GM11168 (cell line): ENCODE measurements at regions not wholly inside any gene's neighbourhood (a gene's known extent, or its start where the extent isn't known, plus 50 kb on each side); places are given as distances from the start of the nearest gene placed in this dataset.
"Not testable (repeated sequence)": the region's sequence is repeated elsewhere in the genome, so short reads cannot be mapped to it uniquely, and the experiment has no call there.

Source experiments
- in situ Hi-C: fragments of 300-500 bp; cut with MboI; formaldehyde crosslinking; loops from one replicate; pipeline ENCODE4 v1.12.0; 2022; ENCODE audit warnings: low sequenced_read_pairs; ENCODE audit not compliant: unreplicated experiment

GRCh38 chr12:5096241-5096924 is 52.7 kb downstream of the KCNA5 start:
- in situ Hi-C loops: no loop called here

DNA sequence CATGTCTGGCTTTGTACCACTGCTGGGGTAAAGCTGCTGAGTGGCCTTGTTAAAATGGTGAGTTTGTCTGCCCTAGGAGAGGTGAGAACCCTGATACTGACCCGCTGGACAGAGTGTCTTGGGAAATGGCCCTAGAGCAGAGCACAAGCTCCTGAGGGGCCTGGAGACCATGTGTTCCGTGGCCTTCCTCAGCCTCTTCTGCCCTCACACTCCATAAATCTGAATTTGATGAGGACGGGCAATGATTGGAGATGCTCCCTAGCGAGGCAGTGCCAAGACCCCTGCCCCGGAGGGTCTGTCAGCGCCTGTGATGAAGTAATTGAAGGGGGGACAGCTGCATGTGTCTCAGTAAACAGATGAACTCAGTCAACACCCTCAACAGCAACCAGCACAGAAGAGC is 54.1 kb downstream of the KCNA5 start:
- in situ Hi-C loops: no loop called here

- in situ Hi-C loops: no loop called here
Measured at GRCh38 chr12:5099136-5099535, 55.5 kb downstream of the KCNA5 start.

- in situ Hi-C loops: no loop called here
Measured at GRCh38 chr12:5099591-5099990, 55.9 kb downstream of the KCNA5 start.

GRCh38 chr12:5101686-5102085 is 58.0 kb downstream of the KCNA5 start:
- in situ Hi-C loops: no loop called here

GRCh38 chr12:5102261-5102789 is 58.6 kb downstream of the KCNA5 start:
- in situ Hi-C loops: no loop called here

DNA sequence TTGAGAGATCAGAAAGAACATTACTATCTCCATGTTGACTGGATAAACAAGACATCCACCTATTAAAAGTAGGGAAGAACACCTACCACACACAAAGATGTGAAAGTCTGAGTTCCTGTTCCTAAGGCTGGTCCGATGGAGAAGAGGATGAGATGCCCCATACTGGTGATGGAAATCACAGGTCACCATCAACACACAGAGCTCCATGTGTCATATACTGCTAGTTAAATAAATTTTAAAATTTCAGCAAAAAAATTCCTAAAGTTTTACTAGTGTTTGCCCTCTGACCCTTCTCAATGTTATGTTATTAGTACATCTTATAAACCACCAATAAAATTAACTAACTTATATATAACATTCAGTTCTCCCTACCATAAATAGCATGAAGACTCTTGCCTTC is 59.1 kb downstream of the KCNA5 start:
- in situ Hi-C loops: no loop called here

DNA sequence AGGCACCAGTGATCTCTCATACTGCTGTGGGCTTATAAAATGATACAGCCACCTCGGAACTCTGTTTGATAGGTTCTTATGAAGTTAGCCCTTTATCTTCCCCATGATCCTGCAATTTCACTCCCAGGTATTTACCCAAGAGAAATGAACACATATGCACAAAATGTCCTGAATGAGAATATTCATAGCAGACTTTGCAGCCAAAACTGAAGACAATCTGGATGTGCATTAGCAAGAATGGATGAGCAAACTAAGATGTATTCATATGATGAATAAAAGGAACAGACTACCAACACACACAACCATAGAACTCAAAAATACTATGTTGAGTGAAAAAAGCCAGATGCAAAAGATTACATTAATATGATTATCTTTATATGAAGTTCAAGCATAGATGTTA is 66.7 kb downstream of the KCNA5 start:
- in situ Hi-C loops: no loop called here

- in situ Hi-C loops: no loop called here
Measured at GRCh38 chr12:5114436-5114835, 70.8 kb downstream of the KCNA5 start.

GRCh38 chr12:5121784-5122183 is 78.1 kb downstream of the KCNA5 start:
- in situ Hi-C loops: not testable (repeated sequence)

DNA sequence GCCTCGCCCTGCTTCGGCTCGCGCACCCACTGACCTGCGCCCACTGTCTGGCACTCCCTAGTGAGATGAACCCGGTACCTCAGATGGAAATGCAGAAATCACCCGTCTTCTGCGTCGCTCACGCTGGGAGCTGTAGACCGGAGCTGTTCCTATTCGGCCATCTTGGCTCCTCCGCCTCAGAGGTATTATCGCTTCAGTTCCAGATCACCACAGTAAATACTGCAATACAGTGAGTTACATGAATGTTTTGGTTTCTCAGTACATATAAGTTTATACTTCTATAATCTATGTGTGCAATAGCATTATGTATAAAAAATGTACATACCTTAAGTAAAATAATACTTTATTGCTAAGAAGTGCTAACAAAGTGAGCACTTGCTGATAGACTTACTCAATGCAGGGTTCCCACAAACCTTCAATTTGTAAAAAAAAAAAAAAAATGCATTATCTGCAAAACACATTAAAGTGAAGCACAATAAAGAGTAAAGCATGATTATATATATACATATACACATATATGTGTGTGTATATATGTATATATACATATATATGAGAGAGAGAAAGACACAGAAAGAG is 78.7 kb downstream of the KCNA5 start:
- in situ Hi-C loops: not testable (repeated sequence)

- in situ Hi-C loops: no loop called here
Measured at GRCh38 chr12:5123921-5124320, 80.2 kb downstream of the KCNA5 start.

GRCh38 chr12:5124401-5124800 is 80.7 kb downstream of the KCNA5 start:
- in situ Hi-C loops: no loop called here

GRCh38 chr12:5134861-5135525 is 91.3 kb downstream of the KCNA5 start:
- in situ Hi-C loops: no loop called here

- in situ Hi-C loops: no loop called here
Measured at GRCh38 chr12:5138256-5138655, 94.6 kb downstream of the KCNA5 start.

DNA sequence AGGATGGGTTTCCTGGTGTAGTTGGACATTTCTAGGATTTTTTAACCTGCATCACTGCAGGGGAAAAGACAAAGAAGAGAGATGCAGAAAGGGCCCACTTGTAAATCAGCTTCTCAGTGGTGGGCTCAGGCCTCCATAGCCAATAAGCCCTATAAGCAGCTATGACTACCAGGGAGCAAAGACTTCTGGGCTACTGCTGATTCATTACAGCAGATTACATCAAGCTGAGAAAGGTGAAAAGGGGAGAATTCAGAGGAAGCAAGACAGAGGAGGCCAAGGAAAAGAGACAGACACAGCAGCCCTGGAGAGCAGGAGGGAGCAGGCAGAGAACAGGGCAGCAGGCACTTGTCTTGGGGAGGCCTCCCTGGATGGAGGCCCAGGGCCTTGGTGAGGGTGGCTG is 95.2 kb downstream of the KCNA5 start:
- in situ Hi-C loops: no loop called here

- in situ Hi-C loops: loop anchor here (5.0 kb wide), 1 partner anchor 1967 kb away; no protein-coding TSS in a partner anchor
Measured at GRCh38 chr12:5139751-5140150, 96.1 kb downstream of the KCNA5 start.

DNA sequence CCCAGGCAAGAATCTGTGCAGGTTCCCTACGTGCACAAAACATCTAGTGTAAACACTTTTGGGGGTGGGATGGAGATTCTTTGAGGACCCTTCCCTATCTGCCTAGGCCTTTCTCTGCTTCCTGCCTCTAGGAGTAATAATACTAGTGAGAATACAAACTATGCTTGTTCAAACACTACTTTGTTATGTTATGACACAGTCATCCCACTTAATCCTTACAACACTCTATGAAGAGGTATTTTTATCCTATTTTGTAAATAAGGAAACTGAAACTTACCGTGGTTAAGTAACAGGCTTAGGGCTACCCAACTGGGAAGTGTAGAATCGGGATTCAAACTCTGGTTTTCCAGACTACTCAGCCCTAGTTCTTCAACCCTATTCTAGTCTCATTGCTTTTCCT is 96.5 kb downstream of the KCNA5 start:
- in situ Hi-C loops: loop anchor here (5.0 kb wide), 1 partner anchor 1968 kb away; no protein-coding TSS in a partner anchor

DNA sequence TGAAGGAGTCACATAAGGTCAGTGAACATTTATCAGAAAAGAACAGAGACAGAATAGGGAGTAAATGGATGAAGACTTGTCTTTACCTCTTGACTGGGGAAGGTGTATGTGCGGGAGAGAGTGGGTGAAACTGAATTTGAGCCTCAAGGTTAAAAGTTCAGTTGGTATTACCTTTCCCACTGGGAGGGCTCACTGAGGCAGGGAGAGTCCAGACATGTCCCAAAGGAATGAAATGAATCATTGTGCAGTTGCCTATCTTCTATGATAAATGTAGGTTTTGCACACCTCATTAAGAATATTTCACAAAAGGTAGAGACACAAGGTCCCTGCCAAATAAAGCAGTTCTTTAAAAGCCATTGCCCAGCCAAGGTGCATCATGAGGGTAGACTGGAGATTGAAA is 105.2 kb downstream of the KCNA5 start:
- in situ Hi-C loops: no loop called here

GRCh38 chr12:5154091-5154490 is 110.4 kb downstream of the KCNA5 start:
- in situ Hi-C loops: no loop called here

DNA sequence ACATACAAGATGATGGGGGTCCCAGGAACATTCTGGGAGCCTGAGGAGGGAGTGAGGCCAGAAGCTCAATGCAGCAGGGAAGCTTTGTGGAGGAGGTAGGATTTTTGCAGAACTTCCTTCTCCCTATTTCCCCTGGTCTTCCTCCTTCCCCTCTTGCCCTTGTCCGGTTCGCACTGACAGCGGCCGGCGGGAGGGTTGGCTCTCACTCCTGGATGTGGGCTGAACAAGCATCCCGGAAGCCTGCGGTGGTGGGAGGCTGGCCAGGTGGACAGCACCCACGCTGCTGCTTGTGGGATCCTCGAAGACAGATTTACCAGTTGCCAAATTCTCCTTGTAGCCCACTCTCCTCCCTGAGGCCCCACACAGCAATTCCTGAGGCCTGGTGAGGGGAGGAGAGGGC is 112.2 kb downstream of the KCNA5 start:
- in situ Hi-C loops: no loop called here
